GM21526 (cell line): ENCODE measurements at regions not wholly inside any gene's neighbourhood (a gene's known extent, or its start where the extent isn't known, plus 50 kb on each side); places are given as distances from the start of the nearest gene placed in this dataset.
"Not testable (repeated sequence)": the region's sequence is repeated elsewhere in the genome, so short reads cannot be mapped to it uniquely, and the experiment has no call there.

Experiments
- ATAC-seq: cut with Tn5 transposase; IDR thresholded peaks from one replicate; pipeline ENCODE4 v1.9.1; 2021; ENCODE audit warnings: moderate library complexity; ENCODE audit not compliant: unreplicated experiment, low FRiP score

DNA sequence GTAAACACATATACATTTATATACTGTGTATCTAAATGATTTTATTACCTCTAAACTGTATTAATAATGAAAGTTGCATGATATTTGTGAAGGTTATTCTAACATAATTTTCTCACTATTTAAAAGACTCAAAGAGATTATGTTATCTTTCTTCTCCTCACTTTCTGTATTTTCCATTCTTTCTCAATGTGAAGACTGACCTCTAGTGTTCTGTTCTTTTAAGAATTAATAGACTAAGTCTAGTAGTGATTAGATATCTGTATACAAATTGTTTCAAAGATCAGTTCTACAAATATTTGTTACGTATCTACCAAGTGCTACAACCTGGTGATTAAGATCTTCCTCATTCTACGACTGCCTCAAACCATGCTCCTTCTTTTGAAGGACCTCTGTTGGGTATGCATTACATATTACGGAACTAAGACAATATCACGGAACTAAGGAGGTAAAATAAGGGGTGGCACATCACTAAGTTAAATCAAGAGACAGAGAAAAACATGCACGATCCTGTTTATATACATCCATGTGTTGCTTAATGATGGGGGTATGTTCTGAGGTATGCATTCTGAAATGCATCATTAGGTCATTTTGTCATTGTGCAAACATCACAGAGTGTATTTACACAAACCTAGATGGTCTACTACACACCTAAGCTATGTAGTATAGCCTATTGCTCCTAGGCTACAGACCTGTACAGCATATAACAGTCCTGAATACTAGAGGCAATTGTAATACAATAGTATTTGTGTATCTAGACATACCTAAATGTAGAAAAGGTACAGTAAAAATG, 161.5 kb upstream of the KBTBD8 start:
- no peak for ATAC-seq

DNA sequence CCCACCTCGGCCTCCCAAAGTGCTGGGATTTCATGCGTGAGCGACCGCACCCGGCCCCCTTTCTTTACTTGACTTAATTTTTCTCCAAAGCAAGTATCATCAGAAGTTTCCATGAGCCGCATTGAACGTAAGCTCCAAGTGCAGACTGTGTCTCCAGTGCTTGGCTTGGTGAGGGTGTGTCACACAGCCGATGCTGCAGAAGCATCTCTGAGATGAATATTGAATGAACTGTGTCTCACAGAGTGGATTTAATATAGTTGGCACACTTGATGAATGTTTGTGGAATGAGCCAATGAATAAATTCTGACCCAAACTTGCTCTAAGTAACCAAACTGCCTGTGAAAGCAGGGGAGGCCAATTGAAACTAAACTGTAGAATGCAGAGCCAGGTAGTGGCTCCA, 159.4 kb upstream of the KBTBD8 start:
- ATAC-seq: no peak

DNA sequence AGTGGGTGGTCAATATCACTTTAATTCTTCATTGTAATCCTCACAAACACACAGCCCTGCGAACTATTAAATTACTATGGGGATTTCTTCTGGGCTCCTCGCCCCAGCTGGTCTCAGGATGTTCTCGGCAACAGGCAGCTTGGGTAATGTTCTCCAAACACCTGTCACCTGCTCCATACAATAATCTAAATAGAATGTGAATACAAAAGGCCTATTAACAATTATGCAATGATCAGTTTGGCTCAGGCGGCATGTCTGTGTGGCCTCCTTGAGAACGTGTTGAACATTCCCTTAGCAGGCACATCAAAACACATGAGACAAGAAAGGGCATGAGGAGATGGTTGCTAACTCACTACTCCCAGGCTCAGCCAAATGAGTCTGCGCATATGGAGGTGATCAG, 158.6 kb upstream of the KBTBD8 start:
- ATAC-seq: no peak

DNA sequence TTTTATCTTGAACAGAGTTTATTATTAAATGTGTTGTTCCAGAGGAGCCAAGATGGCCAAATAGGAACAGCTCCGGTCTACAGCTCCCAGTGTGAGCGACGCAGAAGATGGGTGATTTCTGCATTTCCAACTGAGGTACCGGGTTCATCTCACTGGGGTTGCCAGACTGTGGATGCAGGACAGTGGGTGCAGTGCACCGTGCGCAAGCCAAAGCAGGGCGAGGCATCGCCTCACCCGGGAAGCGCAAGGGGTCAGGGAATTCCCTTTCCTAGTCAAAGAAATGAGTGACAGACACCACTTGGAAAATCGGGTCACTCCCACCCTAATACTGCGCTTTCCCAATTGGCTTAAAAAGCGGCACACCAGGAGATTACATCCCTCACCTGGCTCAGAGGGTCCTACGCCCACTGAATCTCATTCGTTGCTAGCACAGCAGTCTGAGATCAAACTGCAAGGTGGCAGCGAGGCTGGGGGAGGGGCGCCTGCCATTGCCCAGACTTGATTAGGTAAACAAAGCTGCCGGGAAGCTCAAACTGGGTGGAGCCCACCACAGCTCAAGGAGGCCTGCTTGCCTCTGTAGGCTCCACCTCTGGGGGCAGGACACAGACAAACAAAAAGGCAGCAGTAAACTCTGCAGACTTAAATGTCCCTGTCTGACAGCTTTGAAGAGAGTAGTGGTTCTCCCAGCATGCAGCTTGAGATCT, 155.2 kb upstream of the KBTBD8 start:
- ATAC-seq: not testable (repeated sequence)

DNA sequence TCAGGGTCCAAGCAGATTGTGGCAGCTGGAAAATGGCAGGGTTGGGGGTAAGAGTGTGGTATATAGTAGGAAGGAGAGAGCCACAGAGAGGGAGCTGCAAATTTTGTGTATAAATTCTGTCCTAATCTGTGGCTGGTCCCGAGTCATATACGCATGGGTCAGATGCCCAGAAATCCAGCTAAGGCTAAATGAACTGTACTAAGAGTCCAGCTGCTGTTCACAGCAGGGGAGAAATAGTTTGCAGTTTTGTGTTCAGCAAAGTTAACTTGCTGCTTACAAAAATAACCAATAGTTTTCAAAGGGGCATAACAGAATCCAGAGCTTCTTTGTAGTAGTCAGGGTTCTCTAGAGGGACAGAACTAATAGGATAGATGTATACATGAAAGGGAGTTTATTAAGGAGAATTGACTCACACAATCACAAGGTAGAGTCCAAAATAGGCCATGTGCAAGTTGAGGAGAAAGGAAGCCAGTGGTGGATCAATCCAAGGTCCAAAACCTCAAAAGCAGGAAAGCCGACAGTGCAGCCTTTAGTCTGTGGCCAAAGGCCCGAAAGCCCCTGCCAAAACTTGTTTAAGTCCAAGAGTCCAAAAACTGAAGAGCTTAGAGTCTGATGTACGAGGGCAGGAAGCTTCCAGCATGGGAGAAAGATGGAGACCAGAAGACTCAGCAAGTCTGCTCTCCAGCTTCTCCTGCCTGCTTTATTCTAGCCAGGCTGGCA, 146.1 kb upstream of the KBTBD8 start:
- ATAC-seq: no peak

DNA sequence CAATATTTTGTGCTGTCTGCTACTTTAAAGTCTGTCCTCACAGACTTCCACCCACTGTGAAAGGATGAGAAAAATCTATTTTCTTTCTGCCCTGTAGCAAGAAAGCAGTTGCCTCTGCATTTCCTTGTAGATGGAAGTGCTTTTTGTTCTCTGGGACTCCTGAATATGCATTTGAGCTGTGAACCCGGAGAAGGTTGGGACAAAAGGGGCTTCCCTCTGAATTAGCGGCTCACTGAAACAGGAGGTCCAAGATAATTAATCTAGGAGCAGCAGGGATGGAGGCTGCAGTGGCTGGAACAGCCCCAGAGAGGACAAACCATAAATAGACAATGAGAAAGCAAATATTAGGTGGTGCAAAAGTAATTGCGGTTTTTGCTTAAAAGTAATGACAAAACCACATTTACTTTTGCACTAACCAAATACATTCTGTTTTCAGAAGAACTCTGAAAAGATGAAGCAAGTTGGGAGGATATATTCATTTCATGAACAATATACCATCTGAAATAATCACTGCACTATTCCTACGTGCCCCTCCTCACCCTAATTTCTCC, 143.4 kb upstream of the KBTBD8 start:
- ATAC-seq: no peak

DNA sequence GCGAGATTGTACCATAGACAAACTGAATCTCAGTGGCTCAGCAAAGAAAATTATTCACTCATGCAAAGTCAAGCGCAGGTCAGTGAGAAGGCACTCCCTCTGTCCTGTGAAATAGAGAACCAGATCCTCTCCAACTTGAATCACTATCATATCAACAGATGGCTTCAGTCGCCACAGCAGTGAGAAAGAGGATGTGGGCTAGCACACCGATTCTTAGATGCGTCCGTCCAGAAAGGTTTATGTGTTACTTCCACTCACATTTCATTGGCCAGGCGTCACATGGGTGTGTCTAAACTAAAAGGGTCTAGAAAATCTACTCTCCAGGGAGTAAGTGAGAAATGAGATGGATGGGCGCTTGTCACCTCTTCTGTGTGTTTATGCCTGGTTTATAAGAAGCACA, 141.6 kb upstream of the KBTBD8 start:
- peak; percentile 95 for ATAC-seq

DNA sequence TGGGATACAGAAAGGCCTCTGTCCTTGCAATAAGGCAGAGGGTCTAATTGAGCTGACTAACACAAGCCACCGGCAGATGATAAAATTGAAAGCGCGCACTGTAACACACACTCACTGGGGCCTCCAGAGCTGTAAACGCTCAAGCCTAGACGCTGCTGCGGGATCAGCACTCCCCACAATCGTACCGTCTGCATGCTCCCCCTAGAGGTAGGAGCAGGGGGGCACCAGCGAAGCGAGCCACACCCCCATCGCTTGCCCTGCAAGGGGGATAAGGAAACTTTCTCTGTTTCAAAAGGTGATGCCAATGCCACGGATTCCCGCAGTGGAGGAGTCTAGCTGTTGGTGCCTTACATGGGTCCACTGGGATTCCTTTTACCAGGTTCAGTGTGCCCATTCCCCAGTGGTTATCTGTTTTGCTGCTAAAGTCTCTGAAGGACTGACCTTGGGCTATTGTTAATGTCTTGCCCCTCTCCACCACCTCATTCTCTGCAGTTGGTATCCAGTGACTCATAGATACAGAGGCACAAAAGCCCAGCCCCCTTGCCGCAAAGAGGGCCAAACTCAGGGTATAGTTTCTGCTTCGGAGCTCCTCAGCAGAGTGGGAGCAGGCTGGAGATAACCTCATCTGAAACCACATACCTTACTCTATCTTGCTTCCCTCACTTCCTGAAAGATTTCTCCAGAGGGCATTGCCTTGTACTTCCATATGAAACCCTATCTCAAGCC, 139.3 kb upstream of the KBTBD8 start:
- ATAC-seq: no peak

DNA sequence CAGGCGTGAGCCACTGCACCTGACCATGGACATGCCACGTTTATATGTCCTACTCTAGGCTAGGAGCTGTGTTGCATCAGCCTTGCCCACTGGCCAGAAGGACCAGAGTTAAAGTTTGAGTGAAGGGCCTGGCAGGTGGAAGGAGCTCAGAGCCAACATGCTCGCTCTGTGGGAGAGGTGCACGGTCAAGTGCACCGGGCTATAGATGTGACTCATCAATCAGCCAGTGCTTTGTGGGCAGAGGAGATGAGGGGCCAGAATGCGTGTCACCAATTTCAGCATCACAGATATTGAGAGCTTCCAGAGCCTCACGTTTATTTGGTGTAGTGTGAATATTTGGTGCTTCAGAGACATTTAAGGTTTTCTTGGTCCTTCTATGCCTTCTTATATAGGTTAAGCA, 137.3 kb upstream of the KBTBD8 start:
- no peak for ATAC-seq

DNA sequence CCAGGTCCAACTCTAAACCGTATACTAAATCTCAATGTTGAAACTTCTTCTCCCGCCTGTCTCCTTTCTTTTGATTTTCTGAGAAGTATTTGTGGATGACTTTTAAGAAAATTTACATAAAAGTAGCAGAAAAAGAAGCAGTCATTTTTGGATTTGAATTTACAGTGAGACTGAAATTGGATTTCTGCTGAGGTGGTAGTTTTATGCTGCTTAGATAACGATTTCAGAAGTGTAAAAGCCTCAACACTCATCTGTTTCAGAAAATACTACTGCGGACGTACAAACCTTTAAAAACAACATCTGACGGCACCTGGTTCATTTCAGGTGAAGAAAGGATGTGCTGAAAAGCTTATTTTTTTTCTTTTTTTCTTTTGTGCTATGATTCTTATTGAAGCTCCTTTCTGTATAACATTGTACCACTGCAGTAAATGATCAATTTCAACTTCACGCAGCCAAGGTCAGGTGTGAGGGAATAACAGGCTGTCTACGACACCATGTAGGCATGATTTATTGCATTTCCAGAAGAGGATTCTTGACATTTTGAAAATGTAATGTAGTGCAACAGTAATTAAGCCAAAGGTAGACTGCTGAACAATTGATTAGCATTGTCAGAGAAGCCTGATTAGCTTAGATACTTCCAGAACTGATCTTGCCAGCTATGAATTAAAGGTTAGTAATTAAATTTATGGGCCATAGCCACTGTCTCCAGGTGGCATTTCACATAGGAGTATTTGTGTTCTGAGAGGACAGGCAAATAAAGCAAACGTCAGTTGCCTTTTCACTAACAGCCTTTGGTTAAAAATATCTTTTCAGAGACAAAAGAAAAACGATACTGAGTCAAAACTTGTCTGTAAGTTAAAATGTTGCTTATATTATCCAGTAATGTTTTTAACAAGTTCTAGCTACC, 134.6 kb upstream of the KBTBD8 start:
- ATAC-seq: no peak

DNA sequence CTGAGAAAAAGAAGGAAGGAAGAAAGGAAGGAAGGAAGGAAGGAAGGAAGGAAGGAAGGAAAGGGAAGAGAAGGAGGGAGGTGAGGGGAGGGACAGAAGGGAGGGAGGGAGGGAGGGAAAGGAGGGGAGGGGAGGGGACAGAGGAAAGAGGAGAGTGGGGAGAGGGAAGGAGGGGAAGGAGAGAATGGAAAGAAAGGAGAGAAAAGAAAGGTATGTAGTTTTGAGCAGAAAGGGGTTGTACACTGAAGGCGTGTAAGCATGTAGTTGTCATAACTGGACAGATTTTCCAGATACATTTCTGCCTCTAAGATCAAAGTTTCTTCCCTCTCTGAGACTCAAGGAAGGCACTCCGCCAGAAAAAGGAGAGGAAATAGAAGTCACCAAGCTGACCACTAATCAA, 113.4 kb upstream of the KBTBD8 start:
- ATAC-seq: no peak

DNA sequence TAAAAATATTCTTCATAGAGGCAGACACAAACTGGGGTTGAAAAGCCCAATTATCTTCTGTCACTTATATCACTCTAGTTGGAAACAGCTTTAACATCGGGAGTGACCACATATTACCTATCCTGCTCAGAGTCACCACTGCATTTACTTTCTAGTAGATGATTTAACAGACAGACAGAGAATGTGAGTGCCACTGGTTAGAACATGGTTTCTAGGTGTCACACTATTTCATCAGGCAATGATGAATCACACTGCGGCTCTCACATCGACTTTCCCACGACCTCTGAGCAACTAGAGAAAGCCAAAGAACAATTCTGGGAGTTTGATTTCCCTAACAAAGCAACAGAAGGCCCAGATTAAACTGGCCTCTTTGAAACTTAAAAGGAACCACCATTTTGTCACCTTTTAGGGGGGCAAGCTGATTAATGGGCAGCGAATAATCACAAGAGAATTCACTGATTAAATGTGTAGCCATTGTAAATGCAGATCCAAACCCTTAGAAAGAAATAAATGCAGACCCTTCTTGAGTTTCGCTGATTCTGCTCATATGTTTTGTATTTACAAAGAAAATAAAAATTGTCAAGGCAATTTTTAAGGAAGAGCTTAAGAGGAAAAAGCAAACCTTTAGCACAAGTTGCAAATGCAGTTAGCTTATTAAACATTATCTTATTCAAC, 112.6 kb upstream of the KBTBD8 start:
- ATAC-seq: no peak

DNA sequence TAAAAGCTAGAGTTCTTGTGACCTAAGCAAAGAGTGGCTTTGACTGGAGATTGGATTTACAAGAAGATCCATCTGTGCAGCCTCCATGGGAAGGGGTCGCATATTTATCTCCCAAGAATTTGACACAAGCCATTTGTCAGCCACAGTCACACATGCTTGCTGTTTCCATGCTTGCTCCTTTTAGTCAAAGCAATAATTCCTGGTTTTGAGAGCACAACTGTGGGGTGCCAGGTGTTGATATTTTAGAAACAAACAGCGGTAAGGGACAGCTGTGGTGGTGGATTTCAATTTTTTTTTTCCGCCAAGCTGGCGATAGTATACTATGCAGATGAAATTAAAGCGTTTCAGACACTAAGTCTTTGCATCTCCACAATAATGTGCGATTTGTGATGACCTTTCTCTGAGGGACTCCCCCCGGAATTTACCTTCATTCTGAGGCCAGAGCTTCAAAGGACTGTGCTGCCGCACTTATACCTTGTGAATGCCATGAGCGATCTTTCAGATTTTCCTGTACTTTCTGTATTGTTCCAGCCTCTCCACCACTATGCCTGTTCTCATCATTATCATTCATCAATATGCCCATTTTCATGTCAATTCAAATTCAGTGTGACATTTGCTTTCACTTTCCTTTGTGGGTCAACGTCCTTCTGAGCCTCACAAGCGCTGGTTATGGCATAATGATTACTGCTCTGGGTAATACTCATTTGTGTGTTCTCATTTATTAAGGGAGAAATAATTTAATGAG, 108.2 kb upstream of the KBTBD8 start:
- ATAC-seq: no peak

DNA sequence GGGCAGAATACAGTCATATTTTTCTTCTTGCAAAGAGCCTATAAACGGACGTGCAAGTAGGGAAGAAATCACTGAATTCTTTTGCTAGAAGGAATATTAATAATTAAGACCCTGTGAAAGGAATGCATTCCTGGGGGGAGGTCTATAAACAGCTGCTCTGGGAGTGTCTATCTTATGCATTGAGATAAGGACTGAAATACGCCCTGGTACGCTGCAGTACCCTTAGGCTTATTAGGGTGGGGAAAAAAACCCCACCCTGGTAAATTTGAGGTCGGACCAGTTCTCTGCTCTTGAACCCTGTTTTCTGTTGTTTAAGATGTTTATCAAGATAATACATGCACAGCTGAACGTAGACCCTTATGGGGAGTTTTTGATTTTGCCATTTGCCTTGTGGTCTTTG, 100.0 kb upstream of the KBTBD8 start:
- ATAC-seq: no peak

DNA sequence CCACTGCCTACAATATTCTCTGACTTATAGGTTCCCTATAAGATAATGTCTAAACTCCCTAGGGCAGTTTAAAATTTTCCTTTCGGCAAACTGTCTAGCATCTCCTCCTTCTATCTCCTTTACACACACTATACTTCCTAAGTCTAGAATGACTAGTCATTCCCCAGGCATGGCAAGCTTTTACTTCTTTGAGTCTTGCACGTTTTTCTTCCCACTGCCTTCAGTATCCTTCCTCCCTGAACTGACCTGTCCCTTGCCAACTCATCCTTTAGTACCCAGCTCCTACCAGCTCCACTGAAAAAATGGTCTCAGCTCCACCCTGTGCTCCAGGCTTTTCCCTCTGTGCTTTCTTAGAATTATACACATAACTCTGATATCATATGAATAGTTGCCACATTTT, 93.8 kb upstream of the KBTBD8 start:
- ATAC-seq: no peak

DNA sequence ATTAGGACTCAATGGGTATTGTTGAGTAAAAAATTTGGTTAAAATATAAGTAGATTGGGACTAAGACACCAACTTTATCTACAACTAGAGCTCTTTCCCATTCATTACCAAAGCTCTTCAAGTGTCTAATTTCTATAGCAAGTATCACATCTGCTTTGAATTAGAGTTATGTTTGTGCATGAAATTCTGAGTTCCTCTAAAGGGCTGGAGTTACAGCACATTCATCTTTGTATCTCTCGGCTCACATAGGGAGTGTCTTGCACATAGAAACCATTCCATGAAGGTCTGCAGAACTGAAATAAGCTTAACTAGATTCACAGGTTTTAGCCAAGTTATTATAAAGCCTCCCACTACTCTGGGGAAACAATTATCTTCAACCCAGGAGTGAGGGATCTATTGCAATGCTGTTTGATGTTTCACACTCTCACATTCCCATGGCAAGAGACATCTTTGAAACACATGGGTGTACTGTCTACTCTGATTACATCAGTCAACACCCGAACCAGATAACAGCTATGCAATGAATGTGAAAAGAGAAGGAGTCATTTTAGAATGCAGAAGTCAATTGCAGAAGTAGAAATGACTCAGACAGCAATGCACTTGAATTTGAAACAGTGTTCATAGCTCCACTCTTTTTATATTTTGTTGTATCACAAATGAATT, 93.1 kb upstream of the KBTBD8 start:
- ATAC-seq: no peak

DNA sequence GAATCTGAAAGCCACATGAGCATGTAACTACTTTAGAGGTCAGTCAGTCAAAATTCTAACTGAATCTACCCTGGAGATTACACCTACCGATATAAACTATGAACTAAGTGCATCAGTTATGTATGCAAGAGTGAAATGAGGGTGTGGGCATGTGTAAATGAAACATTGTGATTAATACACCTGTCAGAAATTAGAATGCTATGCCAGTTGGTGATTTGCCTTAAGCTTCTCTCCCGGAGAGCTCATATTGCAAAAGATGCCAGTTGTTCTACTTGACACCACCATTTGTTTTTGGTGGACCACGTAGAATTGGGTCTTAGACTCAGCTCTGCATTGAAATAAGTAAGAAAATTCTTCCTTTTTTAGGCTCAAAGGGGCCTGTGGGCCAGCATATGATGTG, 91.0 kb upstream of the KBTBD8 start:
- no peak for ATAC-seq
